ENCODE measurements at regions not wholly inside any gene's neighbourhood (a gene's known extent, or its start where the extent isn't known, plus 50 kb on each side); places are given as distances from the start of the nearest gene placed in this dataset.

- H4K20me1 ChIP-seq (ENCODE audit: insufficient read depth, low read length), result no peaks in the 10 kb centered on the region
- intact Hi-C loops (cut with micrococcal nuclease), result no loop called here
- peaks cover 0 to 9% of the 10 kb centered on the region in 2 donors for H3K9me3 ChIP-seq (replicated peaks in 1 of 2; ENCODE audit: control insufficient read depth in 1 of 2, insufficient read depth in 1 of 2, low read length in 2 of 2)
- H3K4me3 ChIP-seq (replicated peaks in 1 of 3; ENCODE audit: low read depth in 2 of 3, low read length in 3 of 3), result no peak overlapping the region
- no peak overlapping the region for H2AFZ ChIP-seq (ENCODE audit: insufficient read depth, low read depth, low read length, poor library complexity, severe bottlenecking)
- DNase-seq, result no peak
- H3K4me2 ChIP-seq (replicated peaks; ENCODE audit: extremely low read depth, low read length, poor library complexity, severe bottlenecking), result no peak overlapping the region
- Mint-ChIP-seq H3K4me1 (no peaks in the 10 kb centered on the region), H3K9me3 (peaks cover 5 to 14% (median 6%) of the 10 kb centered on the region in 7 donors), H3K4me3 (no peak overlapping the region), H3K36me3 (no peaks in the 10 kb centered on the region), H3K27me3 (ENCODE audit: low read depth in 3 of 3) (peaks cover 2 to 10% (median 6%) of the 10 kb centered on the region in 3 donors), H3K27ac (no peak overlapping the region)
- H3K79me2 ChIP-seq (ENCODE audit: insufficient read depth, low read length), result no peaks in the 10 kb centered on the region
- no peaks in the 10 kb centered on the region for H3K4me1 ChIP-seq (ENCODE audit: control insufficient read depth in 1 of 2, insufficient read depth in 2 of 2, low read length in 2 of 2)
- H3K9ac ChIP-seq (ENCODE audit: insufficient read depth, low read length, poor library complexity, severe bottlenecking), result no peak overlapping the region
- H3K36me3 ChIP-seq (replicated peaks in 1 of 2; ENCODE audit: control insufficient read depth in 1 of 2, insufficient read depth in 2 of 2, low read length in 2 of 2), result no peaks in the 10 kb centered on the region
- no peaks in the 10 kb centered on the region for H3K27me3 ChIP-seq (ENCODE audit: control insufficient read depth in 2 of 2, insufficient read depth in 2 of 2, low read length in 2 of 2)
- TF ChIP-seq, protein P1, sequence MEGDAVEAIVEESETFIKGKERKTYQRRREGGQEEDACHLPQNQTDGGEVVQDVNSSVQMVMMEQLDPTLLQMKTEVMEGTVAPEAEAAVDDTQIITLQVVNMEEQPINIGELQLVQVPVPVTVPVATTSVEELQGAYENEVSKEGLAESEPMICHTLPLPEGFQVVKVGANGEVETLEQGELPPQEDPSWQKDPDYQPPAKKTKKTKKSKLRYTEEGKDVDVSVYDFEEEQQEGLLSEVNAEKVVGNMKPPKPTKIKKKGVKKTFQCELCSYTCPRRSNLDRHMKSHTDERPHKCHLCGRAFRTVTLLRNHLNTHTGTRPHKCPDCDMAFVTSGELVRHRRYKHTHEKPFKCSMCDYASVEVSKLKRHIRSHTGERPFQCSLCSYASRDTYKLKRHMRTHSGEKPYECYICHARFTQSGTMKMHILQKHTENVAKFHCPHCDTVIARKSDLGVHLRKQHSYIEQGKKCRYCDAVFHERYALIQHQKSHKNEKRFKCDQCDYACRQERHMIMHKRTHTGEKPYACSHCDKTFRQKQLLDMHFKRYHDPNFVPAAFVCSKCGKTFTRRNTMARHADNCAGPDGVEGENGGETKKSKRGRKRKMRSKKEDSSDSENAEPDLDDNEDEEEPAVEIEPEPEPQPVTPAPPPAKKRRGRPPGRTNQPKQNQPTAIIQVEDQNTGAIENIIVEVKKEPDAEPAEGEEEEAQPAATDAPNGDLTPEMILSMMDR (IDR thresholded peaks at IDR 0.05), result no peak
- no peak overlapping the region for H3K27ac ChIP-seq (ENCODE audit: low read depth in 1 of 2, low read length in 2 of 2)
- 88% methylated on average over 5 of the region's 6 CpGs for WGBS (ENCODE audit: insufficient coverage)
Measured at GRCh38 chr17:33363475-33363874, 70.4 kb upstream of the ASIC2 start.

GRCh38 chr17:33366960-33367359, 73.9 kb upstream of the ASIC2 start:
- Histone ChIP-seq H2AFZ (ENCODE audit: insufficient read depth, low read depth, low read length, poor library complexity, severe bottlenecking) (no peak overlapping the region), H3K9me3 (replicated peaks in 1 of 2; ENCODE audit: control insufficient read depth in 1 of 2, insufficient read depth in 1 of 2, low read length in 2 of 2) (peaks cover 0 to 9% of the 10 kb centered on the region in 2 donors), H3K4me2 (replicated peaks; ENCODE audit: extremely low read depth, low read length, poor library complexity, severe bottlenecking) (no peak overlapping the region), H3K36me3 (replicated peaks in 1 of 2; ENCODE audit: control insufficient read depth in 1 of 2, insufficient read depth in 2 of 2, low read length in 2 of 2) (no peaks in the 10 kb centered on the region), H3K27me3 (ENCODE audit: control insufficient read depth in 2 of 2, insufficient read depth in 2 of 2, low read length in 2 of 2) (no peaks in the 10 kb centered on the region), H3K4me3 (replicated peaks in 1 of 3; ENCODE audit: low read depth in 2 of 3, low read length in 3 of 3) (no peak overlapping the region), H3K4me1 (ENCODE audit: control insufficient read depth in 1 of 2, insufficient read depth in 2 of 2, low read length in 2 of 2) (no peaks in the 10 kb centered on the region), H4K20me1 (ENCODE audit: insufficient read depth, low read length) (no peaks in the 10 kb centered on the region), H3K9ac (ENCODE audit: insufficient read depth, low read length, poor library complexity, severe bottlenecking) (no peak overlapping the region), H3K27ac (ENCODE audit: low read depth in 1 of 2, low read length in 2 of 2) (no peak overlapping the region), H3K79me2 (ENCODE audit: insufficient read depth, low read length) (no peaks in the 10 kb centered on the region)
- H3K27ac Mint-ChIP-seq, result no peak overlapping the region
- 85% methylated on average over 2 of the region's 4 CpGs for WGBS (ENCODE audit: insufficient coverage)
- TF ChIP-seq, protein P1 (IDR thresholded peaks at IDR 0.05), result no peak
- no peak for DNase-seq
- H3K4me3 Mint-ChIP-seq, result no peak overlapping the region
- intact Hi-C loops (cut with micrococcal nuclease), result no loop called here
- H3K4me1 Mint-ChIP-seq, result no peaks in the 10 kb centered on the region
- H3K9me3 Mint-ChIP-seq, result peaks cover 3 to 9% (median 6%) of the 10 kb centered on the region in 7 donors
- H3K27me3 Mint-ChIP-seq (ENCODE audit: low read depth in 3 of 3), result peaks cover 4 to 12% (median 8%) of the 10 kb centered on the region in 3 donors
- H3K36me3 Mint-ChIP-seq, result no peaks in the 10 kb centered on the region

Data from CD14-positive monocyte (primary cell).